ENCODE measurements at regions not wholly inside any gene's neighbourhood (a gene's known extent, or its start where the extent isn't known, plus 50 kb on each side); places are given as distances from the start of the nearest gene placed in this dataset.
A peak's percentile ranks its signal among the peaks of the same experiment; 100 is the strongest.
"Not testable (repeated sequence)": the region's sequence is repeated elsewhere in the genome, so short reads cannot be mapped to it uniquely, and the experiment has no call there.

GRCh38 chr2:20499387-20499786 lies 52.5 kb downstream of the RHOB start:
- H3K36me3 ChIP-seq: no peaks in the 10 kb centered on the region
- no peaks in the 10 kb centered on the region for H3K9me3 ChIP-seq
- peaks cover 14% of the 10 kb centered on the region; the same call in 1 of the 2 replicates for H3K27me3 ChIP-seq
- no peak overlapping the region for H3K4me3 ChIP-seq
- peaks cover 16% of the 10 kb centered on the region for H3K4me1 ChIP-seq
- H3K27ac ChIP-seq: no peak overlapping the region
- TF ChIP-seq Cebpa-rat (IDR thresholded peaks at IDR 0.05): no peak
- H3K4me2 ChIP-seq: no peak overlapping the region
- H4K20me1 ChIP-seq: no peaks in the 10 kb centered on the region; the same call in 1 of the 2 replicates
- H3K9ac ChIP-seq: no peak overlapping the region

- no peaks in the 10 kb centered on the region for H3K9me3 ChIP-seq
- no peak overlapping the region for H3K4me2 ChIP-seq
- H3K36me3 ChIP-seq: no peaks in the 10 kb centered on the region
- no peak overlapping the region for H3K27ac ChIP-seq
- H4K20me1 ChIP-seq: no peaks in the 10 kb centered on the region
- TF ChIP-seq Cebpa-rat (IDR thresholded peaks at IDR 0.05): no peak
- H3K4me1 ChIP-seq: peaks cover 8% of the 10 kb centered on the region
- H3K27me3 ChIP-seq: peaks cover 9% of the 10 kb centered on the region; the same call in 1 of the 2 replicates
- H3K9ac ChIP-seq: no peak overlapping the region
- H3K4me3 ChIP-seq: no peak overlapping the region
Observed at GRCh38 chr2:20501974-20502373, 55.1 kb downstream of the RHOB start.

- not testable (repeated sequence) for H4K20me1 ChIP-seq
Observed at GRCh38 chr2:20502496-20502895, 55.6 kb downstream of the RHOB start.

GRCh38 chr2:20504174-20504573 lies 57.3 kb downstream of the RHOB start:
- Histone ChIP-seq H3K9me3 (no peaks in the 10 kb centered on the region), H3K36me3 (no peaks in the 10 kb centered on the region), H3K4me1 (peaks cover 17% of the 10 kb centered on the region), H3K9ac (no peak overlapping the region), H3K4me2 (no peak overlapping the region), H4K20me1 (no peaks in the 10 kb centered on the region), H3K4me3 (no peak overlapping the region), H3K27me3 (no peaks in the 10 kb centered on the region), H3K27ac (no peak overlapping the region)
- TF ChIP-seq Cebpa-rat (IDR thresholded peaks at IDR 0.05): no peak

More at GRCh38 chr2:20502496-20502895, 55.6 kb downstream of the RHOB start:
- H3K36me3 ChIP-seq, H3K4me3 ChIP-seq, H3K4me2 ChIP-seq, H3K9ac ChIP-seq, H3K9me3 ChIP-seq, H3K27me3 ChIP-seq, H3K27ac ChIP-seq: not testable (repeated sequence)
- peaks cover 13% of the 10 kb centered on the region for H3K4me1 ChIP-seq

- Histone ChIP-seq H4K20me1 (no peaks in the 10 kb centered on the region), H3K4me1 (peaks cover 26% of the 10 kb centered on the region), H3K27me3 (no peaks in the 10 kb centered on the region), H3K9me3 (no peaks in the 10 kb centered on the region), H3K4me3 (no peak overlapping the region), H3K36me3 (no peaks in the 10 kb centered on the region), H3K9ac (no peak overlapping the region), H3K27ac (no peak overlapping the region), H3K4me2 (peak overlapping the region; percentile 62)
- TF ChIP-seq Cebpa-rat (IDR thresholded peaks at IDR 0.05): no peak
Observed at GRCh38 chr2:20506201-20506685, 59.4 kb downstream of the RHOB start.

GRCh38 chr2:20507166-20507692 lies 60.4 kb downstream of the RHOB start:
- Histone ChIP-seq H4K20me1 (no peaks in the 10 kb centered on the region), H3K36me3 (no peaks in the 10 kb centered on the region), H3K27ac (no peak overlapping the region), H3K27me3 (no peaks in the 10 kb centered on the region), H3K4me3 (no peak overlapping the region), H3K9me3 (no peaks in the 10 kb centered on the region), H3K4me1 (peaks cover 26% of the 10 kb centered on the region), H3K9ac (peak overlapping the region; percentile 9; the same call in 1 of the 2 replicates), H3K4me2 (peak overlapping the region; percentile 62)
- TF ChIP-seq Cebpa-rat (IDR thresholded peaks at IDR 0.05): no peak

GRCh38 chr2:20507711-20508110 lies 60.8 kb downstream of the RHOB start:
- H3K4me2 ChIP-seq: peak overlapping the region; percentile 62
- no peaks in the 10 kb centered on the region for H4K20me1 ChIP-seq
- H3K36me3 ChIP-seq: no peaks in the 10 kb centered on the region
- H3K27ac ChIP-seq: no peak overlapping the region
- H3K9ac ChIP-seq: no peak overlapping the region
- no peaks in the 10 kb centered on the region for H3K9me3 ChIP-seq
- H3K27me3 ChIP-seq: no peaks in the 10 kb centered on the region
- no peak for TF ChIP-seq Cebpa-rat (IDR thresholded peaks at IDR 0.05)
- H3K4me1 ChIP-seq: peaks cover 26% of the 10 kb centered on the region
- H3K4me3 ChIP-seq: no peak overlapping the region

GRCh38 chr2:20509301-20509769 lies 62.5 kb downstream of the RHOB start:
- H3K4me1 ChIP-seq: peaks cover 26% of the 10 kb centered on the region
- H3K4me3 ChIP-seq: no peak overlapping the region
- H4K20me1 ChIP-seq: no peaks in the 10 kb centered on the region
- no peak for TF ChIP-seq Cebpa-rat (IDR thresholded peaks at IDR 0.05)
- H3K9me3 ChIP-seq: no peaks in the 10 kb centered on the region
- H3K36me3 ChIP-seq: no peaks in the 10 kb centered on the region
- no peak overlapping the region for H3K27ac ChIP-seq
- H3K4me2 ChIP-seq: no peak overlapping the region
- no peak overlapping the region for H3K9ac ChIP-seq
- no peaks in the 10 kb centered on the region for H3K27me3 ChIP-seq

- H4K20me1 ChIP-seq: no peaks in the 10 kb centered on the region
- TF ChIP-seq Cebpa-rat (IDR thresholded peaks at IDR 0.05): no peak
- H3K27me3 ChIP-seq: no peaks in the 10 kb centered on the region
- H3K4me2 ChIP-seq: 0 out of 2 replicates have a peak overlapping the region, but pooled peaks have one; percentile 5
- no peak overlapping the region for H3K27ac ChIP-seq
- H3K9ac ChIP-seq: no peak overlapping the region
- H3K36me3 ChIP-seq: no peaks in the 10 kb centered on the region
- no peak overlapping the region for H3K4me3 ChIP-seq
- peaks cover 26% of the 10 kb centered on the region for H3K4me1 ChIP-seq
- H3K9me3 ChIP-seq: peaks cover 5% of the 10 kb centered on the region
Observed at GRCh38 chr2:20509770-20510490, 63.1 kb downstream of the RHOB start.

GRCh38 chr2:20511130-20511529 lies 64.3 kb downstream of the RHOB start:
- Histone ChIP-seq H3K4me1 (peaks cover 26% of the 10 kb centered on the region), H3K9me3 (peaks cover 11% of the 10 kb centered on the region), H4K20me1 (no peaks in the 10 kb centered on the region), H3K27me3 (no peaks in the 10 kb centered on the region), H3K4me3 (no peak overlapping the region), H3K36me3 (no peaks in the 10 kb centered on the region), H3K9ac (no peak overlapping the region), H3K4me2 (no peak overlapping the region), H3K27ac (no peak overlapping the region)
- TF ChIP-seq Cebpa-rat (IDR thresholded peaks at IDR 0.05): no peak
